ENCODE measurements at regions not wholly inside any gene's neighbourhood (a gene's known extent, or its start where the extent isn't known, plus 50 kb on each side); places are given as distances from the start of the nearest gene placed in this dataset.
"Not testable (repeated sequence)": the region's sequence is repeated elsewhere in the genome, so short reads cannot be mapped to it uniquely, and the experiment has no call there.

GRCh38 chr2:234556848-234557573 is 60.1 kb upstream of the ARL4C start:
- H3K27ac Mint-ChIP-seq = peak overlapping the region; percentile 39
- peaks cover 4% of the 10 kb centered on the region for H3K36me3 Mint-ChIP-seq (ENCODE audit: insufficient read depth)
- no peaks in the 10 kb centered on the region for H3K27me3 Mint-ChIP-seq
- no peak for TF ChIP-seq CTCF (IDR thresholded peaks at IDR 0.05; ENCODE audit: unreplicated experiment)
- peaks cover 5% of the 10 kb centered on the region for H3K4me1 Mint-ChIP-seq (ENCODE audit: low read depth)
- peaks cover 12% of the 10 kb centered on the region for H3K9me3 Mint-ChIP-seq (ENCODE audit: low read depth)
- H3K4me3 Mint-ChIP-seq (ENCODE audit: low read depth) = no peak overlapping the region
- no peak for DNase-seq (ENCODE audit: low spot score, unreplicated experiment)

- H3K27ac Mint-ChIP-seq = no peak overlapping the region
Measured at GRCh38 chr2:234555616-234556249, 58.9 kb upstream of the ARL4C start.

GRCh38 chr2:234555161-234555560 is 58.3 kb upstream of the ARL4C start:
- Mint-ChIP-seq H3K4me1 (ENCODE audit: low read depth) (peaks cover 5% of the 10 kb centered on the region), H3K9me3 (ENCODE audit: low read depth) (peaks cover 3% of the 10 kb centered on the region), H3K27ac (no peak overlapping the region), H3K27me3 (peaks cover 3% of the 10 kb centered on the region), H3K4me3 (ENCODE audit: low read depth) (no peak overlapping the region), H3K36me3 (ENCODE audit: insufficient read depth) (no peaks in the 10 kb centered on the region)
- TF ChIP-seq CTCF (IDR thresholded peaks at IDR 0.05; ENCODE audit: unreplicated experiment) = no peak
- DNase-seq (ENCODE audit: low spot score, unreplicated experiment) = no peak

More at GRCh38 chr2:234555616-234556249, 58.9 kb upstream of the ARL4C start:
- Mint-ChIP-seq H3K27me3 (no peaks in the 10 kb centered on the region), H3K36me3 (ENCODE audit: insufficient read depth) (no peaks in the 10 kb centered on the region), H3K9me3 (ENCODE audit: low read depth) (peaks cover 3% of the 10 kb centered on the region), H3K4me3 (ENCODE audit: low read depth) (no peak overlapping the region), H3K4me1 (ENCODE audit: low read depth) (peaks cover 5% of the 10 kb centered on the region)
- TF ChIP-seq CTCF (IDR thresholded peaks at IDR 0.05; ENCODE audit: unreplicated experiment) = no peak
- no peak for DNase-seq (ENCODE audit: low spot score, unreplicated experiment)

GRCh38 chr2:234553223-234553622 is 56.3 kb upstream of the ARL4C start:
- H3K36me3 Mint-ChIP-seq (ENCODE audit: insufficient read depth); DNase-seq (ENCODE audit: low spot score, unreplicated experiment); H3K4me1 Mint-ChIP-seq (ENCODE audit: low read depth); H3K27me3 Mint-ChIP-seq; H3K9me3 Mint-ChIP-seq (ENCODE audit: low read depth); H3K27ac Mint-ChIP-seq; H3K4me3 Mint-ChIP-seq (ENCODE audit: low read depth): not testable (repeated sequence)

- Mint-ChIP-seq H3K9me3 (ENCODE audit: low read depth) (peaks cover 3% of the 10 kb centered on the region), H3K27me3 (peaks cover 25% of the 10 kb centered on the region), H3K4me1 (ENCODE audit: low read depth) (peaks cover 7% of the 10 kb centered on the region), H3K36me3 (ENCODE audit: insufficient read depth) (no peaks in the 10 kb centered on the region), H3K4me3 (ENCODE audit: low read depth) (no peak overlapping the region), H3K27ac (no peak overlapping the region)
- DNase-seq (ENCODE audit: low spot score, unreplicated experiment) = peak; percentile 42
- TF ChIP-seq CTCF (IDR thresholded peaks at IDR 0.05; ENCODE audit: unreplicated experiment) = peak; percentile 98
Measured at GRCh38 chr2:234550511-234551107, 53.7 kb upstream of the ARL4C start.

Measured in progenitor cell of endocrine pancreas (in vitro differentiated cells).